SK-N-SH (cell line): ENCODE measurements at regions not wholly inside any gene's neighbourhood (a gene's known extent, or its start where the extent isn't known, plus 50 kb on each side); places are given as distances from the start of the nearest gene placed in this dataset.

Experiments used
- CTCF ChIA-PET: fragments of 300-600, 350-600 bp; formaldehyde crosslinking; extraction: SDS; loops from one replicate; lab custom pipeline; 2021; lab: Yijun Ruan, JAX
- POLR2A ChIA-PET: fragments of 350-600 bp; sonication (Branson Sonifier 250); formaldehyde crosslinking; extraction: SDS; loops from one replicate; lab custom pipeline; 2020; ENCODE audit warnings: antibody characterized with exemption, inconsistent platforms; lab: Yijun Ruan, JAX
- DNase-seq: peaks from one replicate; pipeline ENCODE4 v3.0.0; 2012
- H2AFZ ChIP-seq: fragments of 200-600 bp; sonication (generic); 2 replicates; pipeline ENCODE4 v1.8.1; 2016; ENCODE audit warnings: antibody characterized with exemption, mild to moderate bottlenecking, low read depth
- H3F3A ChIP-seq: fragments of 200-600 bp; sonication (generic); replicated peaks from 2 replicates; pipeline ENCODE3; 2016; ENCODE audit warnings: antibody characterized with exemption, mild to moderate bottlenecking; ENCODE audit not compliant: insufficient read depth
- H3K27ac ChIP-seq, 2 experiments: fragments of 200-500 bp in 1 of 2; fragments of 200-600 bp in 1 of 2; sonication (Bioruptor generic) in 1 of 2; sonication (generic), shearing (Covaris generic) in 1 of 2; 2 replicates each; pipeline versions ENCODE4 v1.5.1 to v1.6.1; 2014 to 2016; ENCODE audit warnings: low read depth in 2 of 2, inconsistent platforms in 1 of 2, low read length in 1 of 2, mild to moderate bottlenecking in 1 of 2, mixed read lengths in 1 of 2
- H3K27me3 ChIP-seq: fragments of 200-600 bp; sonication (generic), shearing (Covaris generic); 2 replicates; pipeline ENCODE4 v1.6.1; 2016; ENCODE audit warnings: mixed run types; ENCODE audit not compliant: insufficient read depth
- H3K36me3 ChIP-seq, 2 experiments: fragments of 200-500 bp in 1 of 2; fragments of 200-600 bp in 1 of 2; sonication (Bioruptor generic) in 1 of 2; sonication (generic) in 1 of 2; replicated peaks in 1 of 2; 2 replicates each; pipeline versions ENCODE3 to v1.5.1; 2014 to 2016; ENCODE audit warnings: low read length in 1 of 2, mild to moderate bottlenecking in 1 of 2; ENCODE audit not compliant: insufficient read depth in 2 of 2, control insufficient read depth in 1 of 2
- H3K4me1 ChIP-seq, 2 experiments: fragments of 200-500 bp in 1 of 2; fragments of 200-600 bp in 1 of 2; sonication (Bioruptor generic) in 1 of 2; sonication (generic), shearing (Covaris generic) in 1 of 2; 2 replicates each; pipeline versions ENCODE4 v1.5.1 to v1.6.1; 2014 to 2016; ENCODE audit warnings: low read depth in 1 of 2, low read length in 1 of 2, mixed run types in 1 of 2; ENCODE audit not compliant: insufficient read depth in 2 of 2, control insufficient read depth in 1 of 2
- H3K4me2 ChIP-seq: fragments of 200-600 bp; sonication (generic), shearing (Covaris generic); 2 replicates; pipeline ENCODE4 v1.6.1; 2017; ENCODE audit warnings: mixed run types
- H3K4me3 ChIP-seq, 2 experiments: fragments of 200-500 bp in 1 of 2; fragments of 200-600 bp in 1 of 2; sonication (Bioruptor generic) in 1 of 2; sonication (generic), shearing (Covaris generic) in 1 of 2; 2 replicates each; pipeline versions ENCODE4 v1.5.1 to v1.8.1; 2014 to 2016; ENCODE audit warnings: low read depth in 2 of 2, inconsistent platforms in 1 of 2, low read length in 1 of 2, mild to moderate bottlenecking in 1 of 2, mixed read lengths in 1 of 2, moderate library complexity in 1 of 2
- H3K79me2 ChIP-seq: fragments of 200-600 bp; sonication (generic); 2 replicates; pipeline ENCODE4 v1.8.1; 2017; ENCODE audit warnings: mild to moderate bottlenecking; ENCODE audit not compliant: insufficient read depth
- H3K9ac ChIP-seq: fragments of 200-600 bp; sonication (generic); 2 replicates; pipeline ENCODE4 v1.6.1; 2017; ENCODE audit warnings: mixed run types
- H3K9me2 ChIP-seq: fragments of 200-600 bp; sonication (generic); 2 replicates; pipeline ENCODE4 v1.6.1; 2017; ENCODE audit warnings: mixed run types
- H3K9me3 ChIP-seq: fragments of 200-600 bp; sonication (generic); 2 replicates; pipeline ENCODE4 v1.6.1; 2017; ENCODE audit warnings: mixed run types, mild to moderate bottlenecking, moderate library complexity
- H4K20me1 ChIP-seq: fragments of 200-600 bp; sonication (generic); 2 replicates; pipeline ENCODE4 v1.6.1; 2017; ENCODE audit warnings: mild to moderate bottlenecking, mixed run types; ENCODE audit not compliant: insufficient read depth
- FOSL2 ChIP-seq: IDR thresholded peaks from 2 replicates; pipeline ENCODE4 v1.4.0; 2012; ENCODE audit warnings: low read depth, mild to moderate bottlenecking, moderate library complexity, borderline replicate concordance
- FOXJ3 ChIP-seq: sonication (generic); formaldehyde crosslinking; IDR thresholded peaks from 2 replicates; pipeline ENCODE4 v1.5.1; 2020; ENCODE audit warnings: mild to moderate bottlenecking, missing genetic modification reagents
- GABPA ChIP-seq: IDR thresholded peaks from 2 replicates; pipeline ENCODE4 v1.4.0; 2012; ENCODE audit warnings: low read depth, mild to moderate bottlenecking
- GATA2 ChIP-seq: sonication (generic); formaldehyde crosslinking; IDR thresholded peaks from 2 replicates; pipeline ENCODE4 v1.5.0; 2020; ENCODE audit warnings: mild to moderate bottlenecking, missing genetic modification reagents
- JUND ChIP-seq: IDR thresholded peaks from 2 replicates; pipeline ENCODE4 v1.4.0; 2012
- MEF2A ChIP-seq: IDR thresholded peaks from 2 replicates; pipeline ENCODE4 v1.4.0; 2012; ENCODE audit warnings: low read depth, borderline replicate concordance
- MXI1 ChIP-seq: IDR thresholded peaks from 2 replicates; pipeline ENCODE4 v1.6.1; 2012; ENCODE audit warnings: mild to moderate bottlenecking, low read depth, low read length, improper control_type of control experiment
- NFIC ChIP-seq: IDR thresholded peaks from 2 replicates; pipeline ENCODE4 v1.4.0; 2012; ENCODE audit warnings: borderline replicate concordance
- NRF1 ChIP-seq: IDR thresholded peaks from 2 replicates; pipeline ENCODE4 v1.6.1; 2012; ENCODE audit warnings: low read depth, mild to moderate bottlenecking, low read length
- POLR2AphosphoS5 ChIP-seq: IDR thresholded peaks from 2 replicates; pipeline ENCODE4 v1.6.1; 2012; ENCODE audit warnings: low read depth, low read length
- RXRA ChIP-seq: IDR thresholded peaks from 2 replicates; pipeline ENCODE4 v1.4.0; 2012; ENCODE audit warnings: low read depth, mild to moderate bottlenecking, borderline replicate concordance
- SMC3 ChIP-seq: IDR thresholded peaks from 2 replicates; pipeline ENCODE4 v1.6.1; 2012; ENCODE audit warnings: low read depth, low read length, improper control_type of control experiment
- TAF1 ChIP-seq: IDR thresholded peaks from 2 replicates; pipeline ENCODE4 v1.6.1; 2012; ENCODE audit warnings: low read depth, mild to moderate bottlenecking, low read length, moderate library complexity, borderline replicate concordance
- USF1 ChIP-seq: IDR thresholded peaks from 2 replicates; pipeline ENCODE4 v1.4.0; 2012; ENCODE audit warnings: low read depth, borderline replicate concordance
- ZBTB33 ChIP-seq: IDR thresholded peaks from 2 replicates; pipeline ENCODE4 v1.4.0; 2012; ENCODE audit warnings: low read depth, borderline replicate concordance
- whole genome bisulfite sequencing: methylation state at CpG from one replicate; pipeline ENCODE4 v1.1.6; 2017; ENCODE audit warnings: low lambda C conversion rate; 5-methylcytosine and 5-hydroxymethylcytosine counted together
- TF ChIP-seq, protein P1 (sequence below): IDR thresholded peaks from 2 replicates; pipeline ENCODE4 v1.4.0; 2012; ENCODE audit warnings: low read depth
- TF ChIP-seq, protein P2 (sequence below): IDR thresholded peaks from 2 replicates; pipeline ENCODE4 v1.6.1; 2012; ENCODE audit warnings: mild to moderate bottlenecking, low read depth, low read length, moderate library complexity

DNA sequence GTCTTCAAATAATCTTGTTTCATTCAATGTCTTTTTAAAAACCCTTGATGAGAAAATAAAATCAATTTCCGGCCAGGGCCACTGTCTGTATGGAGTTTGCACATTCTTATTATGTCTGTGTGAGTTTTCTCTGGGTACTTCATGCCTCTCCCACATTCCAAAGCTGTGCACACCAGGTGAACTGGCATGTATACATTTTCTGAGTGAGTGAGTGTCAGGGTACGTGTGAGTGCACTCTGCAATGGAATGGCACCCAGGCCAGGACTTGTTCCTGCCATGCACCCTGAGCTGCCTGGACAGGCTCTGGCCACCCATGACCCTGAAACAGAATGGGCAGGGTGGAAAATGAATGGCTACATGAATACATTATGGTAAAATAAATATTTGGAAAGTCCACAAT lies 61.3 kb downstream of the UBE2NL start:
- TF ChIP-seq MEF2A (no peak), GATA2 (CRISPR knock-in tag) (no peak), ZBTB33 (no peak), NFIC (no peak), MXI1 (no peak), TAF1 (no peak)
- Histone ChIP-seq H3K79me2 (no peaks in the 10 kb centered on the region), H3K9ac (no peak overlapping the region), H2AFZ (no peak overlapping the region), H3K36me3 (no peaks in the 10 kb centered on the region), H3F3A (no peaks in the 10 kb centered on the region), H3K4me1 (no peaks in the 10 kb centered on the region), H3K4me2 (no peak overlapping the region), H3K9me2 (no peaks in the 10 kb centered on the region), H3K9me3 (no peaks in the 10 kb centered on the region), H3K4me3 (no peak overlapping the region), H4K20me1 (no peaks in the 10 kb centered on the region), H3K27me3 (no peaks in the 10 kb centered on the region), H3K27ac (no peak overlapping the region)
- POLR2A ChIA-PET: no interaction called here
- no peak for DNase-seq
- WGBS: 3% methylated on average over 2 of the region's 2 CpGs
- CTCF ChIA-PET: no interaction called here

GRCh38 chrX:143964549-143964948 lies 80.7 kb downstream of the UBE2NL start:
- Histone ChIP-seq H2AFZ (no peak overlapping the region), H3K79me2 (no peaks in the 10 kb centered on the region), H3K9ac (no peak overlapping the region), H3K36me3 (no peaks in the 10 kb centered on the region), H3K27ac (no peak overlapping the region), H3K4me1 (no peaks in the 10 kb centered on the region), H3K4me2 (no peak overlapping the region), H4K20me1 (no peaks in the 10 kb centered on the region), H3K9me3 (no peaks in the 10 kb centered on the region), H3F3A (no peaks in the 10 kb centered on the region), H3K9me2 (no peaks in the 10 kb centered on the region), H3K27me3 (no peaks in the 10 kb centered on the region), H3K4me3 (no peak overlapping the region)
- TF ChIP-seq POLR2AphosphoS5 (no peak), GATA2 (CRISPR knock-in tag) (no peak), JUND (no peak), NRF1 (no peak), FOSL2 (no peak)
- no peak for DNase-seq
- ChIA-PET CTCF (no interaction called here), POLR2A (no interaction called here)
- 2% methylated on average over 6 of the region's 6 CpGs for WGBS

DNA sequence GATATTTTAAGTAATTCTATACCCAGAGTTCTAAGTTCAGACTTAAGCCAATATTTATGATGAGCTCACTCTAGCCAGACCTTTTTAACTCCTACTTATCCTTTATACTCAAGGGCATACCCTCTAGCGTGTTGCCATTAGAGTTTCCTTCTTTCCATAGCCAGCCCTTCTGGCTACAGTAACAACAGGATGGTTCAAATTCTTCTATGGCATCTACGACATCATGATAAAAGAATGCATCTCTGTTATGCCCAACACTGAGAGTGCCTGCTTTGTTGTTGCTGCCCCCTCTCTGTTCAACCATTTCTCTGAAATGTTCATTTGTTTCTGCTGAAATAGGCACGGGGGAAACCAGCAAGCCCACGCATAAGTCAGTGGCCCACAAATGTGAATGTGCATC lies 104.5 kb downstream of the UBE2NL start:
- Histone ChIP-seq H4K20me1 (no peaks in the 10 kb centered on the region), H3F3A (no peaks in the 10 kb centered on the region), H3K9me2 (no peaks in the 10 kb centered on the region), H3K4me2 (no peak overlapping the region), H2AFZ (no peak overlapping the region), H3K4me3 (no peak overlapping the region), H3K9ac (no peak overlapping the region), H3K9me3 (no peaks in the 10 kb centered on the region), H3K79me2 (no peaks in the 10 kb centered on the region), H3K4me1 (no peaks in the 10 kb centered on the region), H3K27me3 (no peaks in the 10 kb centered on the region), H3K36me3 (no peaks in the 10 kb centered on the region), H3K27ac (no peak overlapping the region)
- TF ChIP-seq USF1 (no peak), NRF1 (no peak), SMC3 (no peak), JUND (no peak), MEF2A (no peak), FOXJ3 (CRISPR knock-in tag) (no peak), TAF1 (no peak), GABPA (no peak), RXRA (no peak)
- TF ChIP-seq, protein P1, sequence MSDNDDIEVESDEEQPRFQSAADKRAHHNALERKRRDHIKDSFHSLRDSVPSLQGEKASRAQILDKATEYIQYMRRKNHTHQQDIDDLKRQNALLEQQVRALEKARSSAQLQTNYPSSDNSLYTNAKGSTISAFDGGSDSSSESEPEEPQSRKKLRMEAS: no peak
- TF ChIP-seq, protein P2, sequence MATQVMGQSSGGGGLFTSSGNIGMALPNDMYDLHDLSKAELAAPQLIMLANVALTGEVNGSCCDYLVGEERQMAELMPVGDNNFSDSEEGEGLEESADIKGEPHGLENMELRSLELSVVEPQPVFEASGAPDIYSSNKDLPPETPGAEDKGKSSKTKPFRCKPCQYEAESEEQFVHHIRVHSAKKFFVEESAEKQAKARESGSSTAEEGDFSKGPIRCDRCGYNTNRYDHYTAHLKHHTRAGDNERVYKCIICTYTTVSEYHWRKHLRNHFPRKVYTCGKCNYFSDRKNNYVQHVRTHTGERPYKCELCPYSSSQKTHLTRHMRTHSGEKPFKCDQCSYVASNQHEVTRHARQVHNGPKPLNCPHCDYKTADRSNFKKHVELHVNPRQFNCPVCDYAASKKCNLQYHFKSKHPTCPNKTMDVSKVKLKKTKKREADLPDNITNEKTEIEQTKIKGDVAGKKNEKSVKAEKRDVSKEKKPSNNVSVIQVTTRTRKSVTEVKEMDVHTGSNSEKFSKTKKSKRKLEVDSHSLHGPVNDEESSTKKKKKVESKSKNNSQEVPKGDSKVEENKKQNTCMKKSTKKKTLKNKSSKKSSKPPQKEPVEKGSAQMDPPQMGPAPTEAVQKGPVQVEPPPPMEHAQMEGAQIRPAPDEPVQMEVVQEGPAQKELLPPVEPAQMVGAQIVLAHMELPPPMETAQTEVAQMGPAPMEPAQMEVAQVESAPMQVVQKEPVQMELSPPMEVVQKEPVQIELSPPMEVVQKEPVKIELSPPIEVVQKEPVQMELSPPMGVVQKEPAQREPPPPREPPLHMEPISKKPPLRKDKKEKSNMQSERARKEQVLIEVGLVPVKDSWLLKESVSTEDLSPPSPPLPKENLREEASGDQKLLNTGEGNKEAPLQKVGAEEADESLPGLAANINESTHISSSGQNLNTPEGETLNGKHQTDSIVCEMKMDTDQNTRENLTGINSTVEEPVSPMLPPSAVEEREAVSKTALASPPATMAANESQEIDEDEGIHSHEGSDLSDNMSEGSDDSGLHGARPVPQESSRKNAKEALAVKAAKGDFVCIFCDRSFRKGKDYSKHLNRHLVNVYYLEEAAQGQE: no peak
- ChIA-PET POLR2A (no interaction called here), CTCF (no interaction called here)
- 8% methylated on average over 4 of the region's 4 CpGs for WGBS
- no peak for DNase-seq
